Right cardiac atrium (tissue), 5 donors: ENCODE measurements at regions not wholly inside any gene's neighbourhood (a gene's known extent, or its start where the extent isn't known, plus 50 kb on each side); places are given as distances from the start of the nearest gene placed in this dataset.
A peak's percentile ranks its signal among the peaks of the same experiment; 100 is the strongest.
"Not testable (repeated sequence)": the region's sequence is repeated elsewhere in the genome, so short reads cannot be mapped to it uniquely, and the experiment has no call there.

Experiments used
- ATAC-seq, 2 donors: fragments of 200-7000 bp; cut with Tn5 transposase; one replicate each; pipeline versions ENCODE4 v1.8.0 to v1.9.1; 2020; ENCODE audit warnings: moderate library complexity in 2 of 2, mild to moderate bottlenecking in 1 of 2
- DNase-seq, 3 donors: peaks; one replicate each; pipeline ENCODE4 v3.0.0-alpha.2; 2020
- H3K27ac ChIP-seq: one replicate; pipeline ENCODE4 v1.5.1; 2013; ENCODE audit warnings: mild to moderate bottlenecking, low read length, control low read depth, moderate library complexity
- H3K27me3 ChIP-seq: one replicate; pipeline ENCODE4 v1.6.1; 2013; ENCODE audit not compliant: control insufficient read depth, insufficient read depth
- H3K4me1 ChIP-seq: one replicate; pipeline ENCODE4 v1.6.1; 2013; ENCODE audit warnings: low read length; ENCODE audit not compliant: control insufficient read depth, insufficient read depth
- H3K4me3 ChIP-seq: one replicate; pipeline ENCODE4 v1.5.1; 2013; ENCODE audit warnings: low read length, control low read depth
- H3K9me3 ChIP-seq: one replicate; pipeline ENCODE4 v1.6.1; 2013; ENCODE audit warnings: low read length; ENCODE audit not compliant: control insufficient read depth
- WGBS: extraction: QIAGEN DNeasy Blood & Tissue Kit; methylation state at CpG from one replicate; pipeline ENCODE4 v1.1.7; 2013; 5-methylcytosine and 5-hydroxymethylcytosine counted together
- intact Hi-C, 4 donors: fragments of 100-400 bp; cut with DNase I; formaldehyde crosslinking; loops; one replicate each; pipeline versions ENCODE4 v1.11.0 to v1.14.0; 2022 to 2023
- donor health status: healthy with polysubstance abuse.
- donor health status: DM: no; HTN: yes; CAD: no.
- donor health status: DM: no; HTN: no; CAD: no.
- donor health status: DM: no; HTN: yes; CAD: no; lungs with severe emphysema.
- donor health status: DM: yes; HTN: yes; CAD: no.

DNA sequence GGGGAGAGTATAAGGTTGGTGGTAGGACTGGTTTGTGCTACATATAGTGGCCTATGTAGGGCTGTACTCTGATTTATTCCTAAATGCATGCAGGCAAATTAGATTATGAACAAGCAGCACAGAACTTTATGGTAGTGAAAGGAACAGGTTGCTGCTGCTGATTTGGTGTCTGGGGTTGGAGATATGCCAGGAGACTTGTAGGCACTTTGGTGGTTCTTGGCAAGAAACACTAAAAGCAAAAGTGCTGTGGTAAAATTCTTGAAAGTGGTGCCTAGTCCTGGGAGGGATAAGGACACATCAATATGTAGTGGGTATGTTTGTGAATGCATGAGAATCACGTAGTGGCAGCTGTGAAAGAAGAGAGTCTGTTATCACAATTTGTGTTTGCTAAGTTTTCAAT, 2126.0 kb downstream of the TP53TG3F start:
- Histone ChIP-seq H3K9me3 (no peaks in the 10 kb centered on the region), H3K4me1 (no peaks in the 10 kb centered on the region), H3K4me3 (no peak overlapping the region), H3K27ac (no peak overlapping the region), H3K27me3 (no peaks in the 10 kb centered on the region)
- DNase-seq, result no peak
- ATAC-seq, result no peak
- intact Hi-C loops, result no loop called here
- 24% methylated on average over 1 of the region's 1 CpG for WGBS

DNA sequence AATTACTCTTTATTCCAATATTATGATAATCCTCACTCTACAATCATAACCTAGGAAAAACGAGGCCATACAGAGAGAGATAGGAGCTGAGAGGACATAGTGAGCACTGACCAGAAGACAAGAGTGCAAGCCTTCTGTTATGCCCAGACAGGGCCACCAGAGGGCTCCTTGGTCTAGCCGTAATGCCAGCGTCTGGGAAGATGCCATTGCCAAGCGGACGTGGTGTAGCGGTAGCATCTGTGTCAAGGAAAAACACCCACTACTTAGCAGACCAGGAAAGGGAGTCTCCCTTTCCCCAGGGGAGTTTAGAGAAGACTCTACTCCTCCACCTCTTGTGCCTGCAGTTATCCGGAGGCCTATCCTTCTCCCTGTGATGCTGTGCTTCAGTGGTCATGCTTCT, 2131.5 kb downstream of the TP53TG3F start:
- H3K4me3 ChIP-seq, DNase-seq, H3K9me3 ChIP-seq, H3K4me1 ChIP-seq, H3K27ac ChIP-seq, intact Hi-C loops, ATAC-seq, H3K27me3 ChIP-seq: not testable (repeated sequence)
- WGBS, result 68% methylated on average over 7 of the region's 7 CpGs

DNA sequence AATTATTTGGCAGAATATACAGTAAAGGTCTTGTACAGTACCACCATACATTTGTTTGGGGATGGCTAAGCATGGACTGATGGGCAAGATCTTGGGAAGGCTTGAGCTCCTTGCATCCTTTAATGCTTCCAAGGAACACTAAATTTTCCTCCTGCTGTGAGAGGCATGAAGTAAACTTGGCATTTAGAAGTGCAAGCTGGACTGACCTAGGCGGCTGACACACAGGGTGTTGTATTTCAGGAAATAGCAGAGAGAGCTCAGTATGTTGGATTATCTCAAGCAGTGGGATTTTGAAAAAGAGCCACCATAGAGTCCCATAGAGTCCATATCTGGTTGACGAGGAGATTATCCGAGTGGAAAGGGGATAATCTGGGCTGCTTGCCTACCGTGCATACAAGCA, 2137.1 kb downstream of the TP53TG3F start:
- H3K4me3 ChIP-seq, result no peak overlapping the region
- no peaks in the 10 kb centered on the region for H3K4me1 ChIP-seq
- DNase-seq, result no peak
- intact Hi-C loops, result no loop called here
- no peaks in the 10 kb centered on the region for H3K27me3 ChIP-seq
- no peaks in the 10 kb centered on the region for H3K9me3 ChIP-seq
- WGBS, result 70% methylated on average over 4 of the region's 4 CpGs
- H3K27ac ChIP-seq, result no peak overlapping the region
- no peak for ATAC-seq

DNA sequence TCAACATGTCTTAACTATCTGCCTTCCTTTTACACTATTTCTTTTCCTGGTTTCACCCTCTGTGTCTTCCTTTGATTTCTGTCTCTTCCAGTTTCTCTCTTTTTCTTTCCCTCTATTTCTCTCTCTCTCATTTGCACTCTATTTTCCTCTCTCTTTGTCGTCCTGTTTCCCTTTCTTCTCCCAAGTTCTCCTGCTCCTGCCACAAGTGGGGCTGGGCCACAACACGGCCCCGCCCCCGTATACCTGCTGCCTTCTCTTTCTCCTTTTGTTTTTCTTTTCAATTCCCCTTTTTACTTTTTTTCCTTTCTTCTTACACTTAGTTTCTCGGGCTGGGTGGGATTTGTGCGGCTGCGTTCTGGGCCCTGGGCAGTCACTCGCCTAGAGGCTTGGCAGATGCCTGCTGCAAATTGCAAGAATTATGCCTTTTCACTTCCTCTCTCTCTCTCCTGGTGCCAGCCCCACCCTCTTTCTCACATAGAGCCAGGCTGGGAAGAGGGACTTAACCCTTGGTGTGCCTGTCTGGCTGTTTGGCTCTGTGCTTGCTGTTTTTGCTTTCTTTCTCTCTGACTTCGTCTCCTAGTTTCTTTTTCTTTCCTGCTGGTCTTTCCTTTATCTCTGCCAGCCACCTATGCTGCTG, 2139.4 kb downstream of the TP53TG3F start:
- DNase-seq (no peak), ATAC-seq (peak in 1 of 2 donors; percentile 29)
- no peaks in the 10 kb centered on the region for H3K9me3 ChIP-seq
- no peak overlapping the region for H3K27ac ChIP-seq
- WGBS, result 64% methylated on average over 9 of the region's 9 CpGs
- H3K4me3 ChIP-seq, result no peak overlapping the region
- intact Hi-C loops, result no loop called here
- H3K4me1 ChIP-seq, result no peaks in the 10 kb centered on the region
- H3K27me3 ChIP-seq, result no peaks in the 10 kb centered on the region

DNA sequence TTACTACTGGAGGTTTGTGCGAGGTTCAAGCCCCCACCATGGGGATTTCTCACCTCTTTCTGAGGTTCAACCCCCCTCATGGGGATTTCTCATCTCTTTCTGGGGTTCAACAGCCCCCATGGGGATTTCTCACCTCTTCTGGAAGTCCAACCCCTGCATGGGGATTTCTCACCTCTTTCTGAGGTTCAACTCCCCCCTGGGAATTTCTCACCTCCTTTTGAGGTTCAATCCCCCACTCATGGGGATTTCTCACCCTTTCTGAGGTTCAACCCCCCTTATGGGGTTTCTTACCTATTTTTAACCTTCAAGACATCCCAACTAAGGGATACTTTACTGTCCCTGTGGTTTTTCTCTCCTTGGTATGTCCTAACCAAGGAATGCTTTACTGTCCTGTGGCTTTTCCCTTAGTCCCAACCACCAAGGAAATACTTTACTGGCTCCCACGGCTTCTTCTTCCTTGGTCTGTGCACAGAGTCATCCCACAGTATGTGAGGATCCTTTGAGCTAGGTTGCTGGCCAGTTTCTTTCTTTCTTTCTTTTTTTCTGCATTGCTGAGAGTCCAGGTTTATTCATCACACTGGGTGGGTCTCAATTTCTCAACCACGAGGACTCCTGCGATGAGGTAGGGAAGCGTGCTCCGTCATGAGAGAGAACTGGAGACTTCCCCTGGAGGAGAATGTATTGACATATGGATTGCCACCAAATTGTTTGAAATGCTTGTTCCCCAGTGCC, 2140.2 kb downstream of the TP53TG3F start:
- H3K27me3 ChIP-seq, result no peaks in the 10 kb centered on the region
- ATAC-seq (no peak), DNase-seq (no peak)
- intact Hi-C loops, result no loop called here
- H3K4me1 ChIP-seq, result no peaks in the 10 kb centered on the region
- H3K9me3 ChIP-seq, result no peaks in the 10 kb centered on the region
- H3K4me3 ChIP-seq, result no peak overlapping the region
- 64% methylated on average over 6 of the region's 6 CpGs for WGBS
- H3K27ac ChIP-seq, result no peak overlapping the region

DNA sequence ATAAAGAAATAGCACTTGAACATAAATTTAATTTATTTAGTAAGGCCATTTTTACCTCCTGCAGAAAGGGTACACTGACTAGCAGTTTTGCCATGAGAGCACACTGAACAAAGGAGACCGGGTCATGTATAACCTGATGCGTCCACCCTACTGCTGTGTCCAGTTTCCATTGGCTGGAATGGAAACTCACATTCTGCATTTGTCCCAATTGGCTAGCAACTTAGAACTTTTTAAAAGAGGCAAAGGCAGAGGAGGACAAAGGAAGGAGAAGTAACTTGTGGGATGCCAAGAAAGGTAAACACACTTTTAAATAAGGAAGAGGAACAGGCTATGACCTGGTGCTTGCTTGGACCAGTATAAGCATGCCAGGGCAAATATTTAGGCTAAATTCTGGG, 2140.7 kb downstream of the TP53TG3F start:
- H3K4me1 ChIP-seq, H3K4me3 ChIP-seq, H3K27ac ChIP-seq, ATAC-seq, DNase-seq, intact Hi-C loops, H3K9me3 ChIP-seq, H3K27me3 ChIP-seq: not testable (repeated sequence)
- 76% methylated on average over 2 of the region's 2 CpGs for whole genome bisulfite sequencing

DNA sequence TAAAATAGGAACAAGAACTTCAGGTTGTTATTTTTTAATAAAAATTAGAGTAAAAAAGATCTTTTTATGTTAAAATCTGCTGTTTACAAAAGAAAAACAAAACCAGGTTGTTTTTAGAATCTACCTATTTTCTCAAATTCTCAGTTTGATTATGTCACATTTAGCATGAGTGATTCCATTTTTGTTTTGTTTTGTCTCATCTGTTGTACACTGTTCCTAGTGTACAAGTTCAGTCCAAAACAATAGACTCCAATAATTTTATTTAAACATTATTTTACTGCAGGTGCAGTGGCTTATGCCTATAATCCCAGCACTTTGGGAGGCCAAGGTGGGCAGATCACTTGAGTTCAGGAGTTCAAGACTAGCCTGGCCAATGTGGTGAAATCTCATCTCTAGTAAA, 2142.7 kb downstream of the TP53TG3F start:
- intact Hi-C loops, result no loop called here
- H3K27ac ChIP-seq, result no peak overlapping the region
- H3K27me3 ChIP-seq, result no peaks in the 10 kb centered on the region
- H3K9me3 ChIP-seq, result no peaks in the 10 kb centered on the region
- DNase-seq (no peak), ATAC-seq (no peak)
- no peaks in the 10 kb centered on the region for H3K4me1 ChIP-seq
- no peak overlapping the region for H3K4me3 ChIP-seq

DNA sequence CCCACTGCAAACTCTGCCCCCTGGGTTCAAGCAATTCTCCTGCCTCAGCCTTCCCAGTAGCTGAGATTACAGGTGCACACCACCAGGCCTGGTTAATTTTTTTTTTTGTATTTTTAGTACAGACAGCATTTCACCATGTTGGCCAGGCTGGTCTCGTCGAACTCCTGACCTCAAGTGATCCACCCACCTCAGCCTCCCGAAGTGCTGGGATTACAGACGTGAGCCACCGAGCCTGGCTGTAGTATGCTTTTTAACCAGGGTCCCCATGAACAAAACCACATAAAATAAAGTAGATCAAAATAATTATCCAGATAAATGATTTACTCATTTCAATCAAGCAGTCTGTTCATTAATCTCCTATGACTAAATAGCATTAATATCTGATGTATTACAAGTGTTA, 2144.0 kb downstream of the TP53TG3F start:
- H3K9me3 ChIP-seq, DNase-seq, intact Hi-C loops, H3K27me3 ChIP-seq, ATAC-seq, H3K27ac ChIP-seq, H3K4me3 ChIP-seq, H3K4me1 ChIP-seq: not testable (repeated sequence)
- 74% methylated on average over 5 of the region's 5 CpGs for WGBS

DNA sequence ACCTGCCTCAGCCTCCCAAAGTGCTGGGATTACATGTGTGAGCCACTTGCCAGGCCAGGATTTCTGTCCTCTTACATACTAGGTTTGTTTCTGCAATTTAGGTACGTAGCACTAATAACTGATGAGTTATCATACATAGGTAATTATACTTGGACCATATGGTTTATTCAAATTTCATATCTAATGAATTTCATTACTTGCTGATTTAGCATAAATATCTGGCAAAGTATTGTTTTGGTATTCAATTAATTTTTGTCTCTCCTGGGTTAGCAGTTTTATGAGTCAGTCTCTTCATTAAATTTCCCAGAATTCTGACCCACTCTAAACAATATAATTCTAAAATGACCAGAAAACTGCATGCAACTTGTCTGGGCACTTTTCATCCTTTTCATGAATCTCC, 2146.5 kb downstream of the TP53TG3F start:
- H3K4me1 ChIP-seq, result no peaks in the 10 kb centered on the region
- 50% methylated on average over 1 of the region's 1 CpG for WGBS
- no peak overlapping the region for H3K27ac ChIP-seq
- ATAC-seq (no peak), DNase-seq (no peak)
- H3K4me3 ChIP-seq, result no peak overlapping the region
- intact Hi-C loops, result no loop called here
- no peaks in the 10 kb centered on the region for H3K9me3 ChIP-seq
- H3K27me3 ChIP-seq, result no peaks in the 10 kb centered on the region

DNA sequence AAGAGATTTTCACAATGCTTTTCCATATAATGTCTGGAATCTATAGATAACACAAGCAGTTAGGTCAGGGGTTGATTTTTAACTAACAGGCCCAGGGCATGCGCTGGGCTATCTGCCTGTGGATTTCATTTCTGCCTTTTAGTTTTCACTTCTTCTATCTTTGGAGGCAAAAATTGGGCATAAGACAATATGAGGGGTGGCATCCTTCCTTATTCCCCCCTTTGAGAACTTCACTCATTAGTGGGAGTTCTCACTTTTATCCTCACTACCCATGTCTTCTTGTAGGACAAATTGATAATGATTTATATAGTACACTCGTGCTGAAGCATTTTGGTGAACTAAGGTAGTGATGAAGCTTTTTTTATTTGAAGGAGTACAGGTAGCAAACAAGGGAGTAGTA, 2155.5 kb downstream of the TP53TG3F start:
- H3K27me3 ChIP-seq, ATAC-seq, H3K4me1 ChIP-seq, H3K27ac ChIP-seq, intact Hi-C loops, H3K9me3 ChIP-seq, H3K4me3 ChIP-seq, DNase-seq: not testable (repeated sequence)
- 50% methylated on average over 2 of the region's 2 CpGs for WGBS

DNA sequence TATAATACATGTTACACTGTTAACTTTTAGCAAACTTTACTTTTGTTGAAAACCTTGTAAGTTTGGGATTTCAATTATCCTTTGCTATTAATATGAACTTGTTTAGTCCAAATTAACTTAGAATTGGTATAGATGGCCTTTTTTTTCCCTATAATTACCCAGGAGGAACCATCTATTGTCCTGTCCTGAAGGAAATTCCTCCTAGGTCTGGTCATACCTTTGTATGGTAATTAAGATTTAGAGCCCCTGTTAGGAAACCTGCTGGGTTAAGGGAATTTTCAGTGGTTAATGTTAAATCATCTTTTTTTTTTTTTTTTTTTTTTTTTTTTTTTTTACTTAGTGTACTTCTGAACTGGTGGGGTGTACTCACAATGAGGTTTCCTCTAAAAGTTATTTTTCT, 2159.8 kb downstream of the TP53TG3F start:
- DNase-seq, intact Hi-C loops, H3K4me1 ChIP-seq, H3K27me3 ChIP-seq, H3K9me3 ChIP-seq, H3K27ac ChIP-seq, ATAC-seq, H3K4me3 ChIP-seq: not testable (repeated sequence)

DNA sequence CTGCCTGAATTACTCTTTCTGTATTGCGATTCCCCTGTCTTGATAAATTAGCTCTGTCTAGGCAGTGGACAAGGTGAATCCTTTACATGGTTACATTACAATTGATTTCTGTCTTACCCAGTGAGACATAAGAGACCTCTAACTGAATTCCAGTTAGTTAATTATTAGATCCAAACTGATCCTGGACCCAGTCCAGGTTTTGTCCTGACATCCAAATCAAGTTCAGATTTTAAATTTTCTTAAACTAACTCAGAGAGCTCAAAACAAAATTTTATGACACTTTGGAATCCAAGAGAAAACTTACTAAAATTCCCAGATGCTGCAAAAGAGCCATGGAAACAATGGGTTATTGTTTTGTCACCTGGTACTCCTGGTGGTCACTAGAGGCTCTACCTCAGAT, 2166.6 kb downstream of the TP53TG3F start:
- DNase-seq (no peak), ATAC-seq (no peak)
- Histone ChIP-seq H3K4me3 (no peak overlapping the region), H3K4me1 (no peaks in the 10 kb centered on the region), H3K27me3 (no peaks in the 10 kb centered on the region), H3K27ac (no peak overlapping the region), H3K9me3 (no peaks in the 10 kb centered on the region)
- WGBS, result 58% methylated on average over 1 of the region's 1 CpG
- intact Hi-C loops, result no loop called here
